Stimulated activated CD4-positive, alpha-beta T cell treated with anti-CD3 and anti-CD28 coated beads, Interleukin-2, amount 100 ng/mL, for 48 hours (primary cell): ENCODE measurements at regions not wholly inside any gene's neighbourhood (a gene's known extent, or its start where the extent isn't known, plus 50 kb on each side); places are given as distances from the start of the nearest gene placed in this dataset.
"Not testable (repeated sequence)": the region's sequence is repeated elsewhere in the genome, so short reads cannot be mapped to it uniquely, and the experiment has no call there.

Experiments
- DNase-seq, 2 donors: peaks; one replicate each; pipeline ENCODE4 v3.0.0-alpha.2; 2020

GRCh38 chr6:834866-835265 is 141.9 kb upstream of the EXOC2 start:
- no peak for DNase-seq

- no peak for DNase-seq
Observed at GRCh38 chr6:834190-834589, 141.3 kb upstream of the EXOC2 start.

DNA sequence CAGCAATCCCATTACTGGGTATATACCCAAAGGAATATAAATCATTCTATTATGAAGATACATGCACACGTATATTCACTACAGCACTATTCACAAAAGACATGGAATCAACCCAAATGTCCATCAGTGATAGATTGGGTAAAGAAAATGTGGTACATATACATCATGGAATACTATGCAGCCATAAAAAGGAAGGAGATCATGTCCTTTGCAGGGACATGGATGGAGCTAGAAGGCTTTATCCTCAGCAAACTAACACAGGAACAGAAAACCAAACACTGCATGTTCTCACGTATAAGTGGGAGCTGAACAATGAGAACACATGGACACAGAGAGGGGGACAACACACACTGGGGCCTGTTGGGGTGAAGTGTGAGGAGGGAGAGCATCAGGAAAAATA is 139.9 kb upstream of the EXOC2 start:
- DNase-seq = not testable (repeated sequence)

- no peak for DNase-seq
Observed at GRCh38 chr6:830667-831327, 137.9 kb upstream of the EXOC2 start.

GRCh38 chr6:829656-830055 is 136.7 kb upstream of the EXOC2 start:
- DNase-seq = no peak

GRCh38 chr6:827431-827830 is 134.5 kb upstream of the EXOC2 start:
- no peak for DNase-seq

GRCh38 chr6:819122-819521 is 126.2 kb upstream of the EXOC2 start:
- DNase-seq = no peak

GRCh38 chr6:818196-818595 is 125.3 kb upstream of the EXOC2 start:
- no peak for DNase-seq

- peak; percentile 9 to 38 for DNase-seq
Observed at GRCh38 chr6:816510-817084, 123.7 kb upstream of the EXOC2 start.

GRCh38 chr6:815348-815738 is 122.4 kb upstream of the EXOC2 start:
- no peak for DNase-seq

GRCh38 chr6:814378-815347 is 121.7 kb upstream of the EXOC2 start:
- no peak for DNase-seq

DNA sequence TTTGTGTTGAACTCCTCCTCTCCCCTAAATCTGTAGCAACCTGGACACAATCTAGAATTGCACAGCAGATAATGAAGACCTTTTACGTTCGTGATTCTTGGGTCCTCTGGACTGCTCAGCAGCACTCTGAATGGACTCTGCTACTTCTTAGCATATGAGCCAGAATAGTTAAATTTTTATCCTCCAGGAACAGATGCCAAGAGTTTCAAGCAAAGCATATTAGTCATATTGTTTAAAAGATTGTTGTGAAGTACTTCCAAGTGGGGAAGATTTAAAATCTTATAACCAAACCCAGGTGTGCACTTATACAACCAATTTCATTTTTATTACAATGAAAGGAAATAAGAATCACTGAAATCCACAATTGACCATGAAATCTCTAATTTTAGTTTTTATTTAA is 118.9 kb upstream of the EXOC2 start:
- DNase-seq = no peak

- no peak for DNase-seq
Observed at GRCh38 chr6:811191-811590, 118.3 kb upstream of the EXOC2 start.

DNA sequence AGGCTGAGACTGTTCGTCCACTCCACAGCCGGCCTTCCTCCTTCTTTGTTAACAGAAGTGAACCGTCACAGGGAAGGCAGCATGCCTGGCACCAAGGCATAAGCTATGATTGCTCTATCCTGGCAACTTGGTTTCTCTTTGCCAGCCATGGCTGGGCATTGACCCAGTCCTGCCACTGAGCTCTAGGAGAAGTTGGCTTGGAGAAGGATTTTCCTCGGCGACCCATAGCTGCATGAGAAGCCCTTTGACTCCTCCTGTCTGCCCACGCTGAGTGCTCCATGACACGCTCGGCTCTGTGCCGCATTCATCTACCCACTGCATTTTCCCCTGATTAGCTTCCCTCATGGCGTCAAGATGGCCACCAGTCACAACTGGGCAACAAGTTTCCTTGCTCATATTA is 111.8 kb upstream of the EXOC2 start:
- DNase-seq = no peak

GRCh38 chr6:804317-804716 is 111.4 kb upstream of the EXOC2 start:
- no peak for DNase-seq

GRCh38 chr6:803191-803977 is 110.4 kb upstream of the EXOC2 start:
- no peak for DNase-seq

- no peak for DNase-seq
Observed at GRCh38 chr6:802701-803100, 109.8 kb upstream of the EXOC2 start.

- DNase-seq = not testable (repeated sequence)
Observed at GRCh38 chr6:802223-802622, 109.3 kb upstream of the EXOC2 start.

- DNase-seq = no peak
Observed at GRCh38 chr6:799769-800168, 106.8 kb upstream of the EXOC2 start.

GRCh38 chr6:797479-798077 is 104.6 kb upstream of the EXOC2 start:
- peak; percentile 43 to 50 for DNase-seq

GRCh38 chr6:795046-795685 is 102.2 kb upstream of the EXOC2 start:
- DNase-seq = no peak

DNA sequence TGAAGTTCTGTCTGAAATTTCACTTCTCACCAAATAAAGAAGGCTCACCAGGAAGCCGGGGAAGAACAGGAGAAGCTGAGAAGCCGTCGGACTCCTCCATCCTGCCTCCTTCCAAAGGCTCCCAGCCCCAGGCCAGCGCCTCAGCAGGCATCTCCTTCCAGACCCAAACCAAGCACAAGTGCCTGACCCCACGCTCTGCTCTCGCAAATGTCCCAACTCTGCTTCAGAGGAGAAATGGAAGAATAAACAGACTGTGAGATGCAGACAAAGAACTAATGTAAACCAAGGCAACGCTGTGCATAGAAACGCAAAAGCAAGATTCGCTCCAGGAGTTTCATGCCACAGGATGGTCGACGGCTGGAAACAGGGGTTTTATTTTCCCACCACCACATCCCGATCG is 100.3 kb upstream of the EXOC2 start:
- no peak for DNase-seq
